ENCODE measurements at regions not wholly inside any gene's neighbourhood (a gene's known extent, or its start where the extent isn't known, plus 50 kb on each side); places are given as distances from the start of the nearest gene placed in this dataset.

- Histone ChIP-seq H3K9me2 (ENCODE audit: insufficient read depth) (no peaks in the 10 kb centered on the region), H3K79me2 (ENCODE audit: insufficient read depth, low read length) (no peaks in the 10 kb centered on the region), H3K4me1 (ENCODE audit: control insufficient read depth in 1 of 2, insufficient read depth in 2 of 2, low read length in 2 of 2) (no peaks in the 10 kb centered on the region), H3K9me3 (ENCODE audit: control insufficient read depth in 1 of 2, insufficient read depth in 1 of 2, low read depth in 1 of 2, low read length in 2 of 2) (no peaks in the 10 kb centered on the region), H3K4me2 (ENCODE audit: low read length) (no peak overlapping the region), H4K20me1 (ENCODE audit: insufficient read depth) (no peaks in the 10 kb centered on the region), H3K9ac (ENCODE audit: low read length) (no peak overlapping the region), H3K4me3 (replicated peaks in 1 of 2; ENCODE audit: low read depth in 1 of 2, low read length in 2 of 2) (no peak overlapping the region), H2AFZ (ENCODE audit: low read depth, low read length, poor library complexity, severe bottlenecking) (no peak overlapping the region), H3K27me3 (ENCODE audit: insufficient read depth, low read length) (peaks cover 50% of the 10 kb centered on the region), H3K36me3 (ENCODE audit: control insufficient read depth in 1 of 2, insufficient read depth in 2 of 2, low read length in 2 of 2) (no peaks in the 10 kb centered on the region), H3K27ac (ENCODE audit: low read depth, low read length) (no peak overlapping the region)
- no peak for DNase-seq (ENCODE audit: low read depth, low spot score)
- CTCF ChIA-PET = no interaction called here
- TF ChIP-seq POLR2A (IDR thresholded peaks at IDR 0.05; ENCODE audit: borderline replicate concordance, extremely low read depth, insufficient read depth, insufficient read length) (no peak), ELF1 (IDR thresholded peaks at IDR 0.05; ENCODE audit: borderline replicate concordance, low read depth) (no peak), EZH2phosphoT487 (IDR thresholded peaks at IDR 0.05; ENCODE audit: borderline replicate concordance) (no peak), FOSL1 (IDR thresholded peaks at IDR 0.05; ENCODE audit: low read depth) (no peak), CTCF (IDR thresholded peaks at IDR 0.05 in 2 of 3, conservative IDR thresholded peaks at IDR 0.05 in 1 of 3; ENCODE audit: borderline replicate concordance in 1 of 3, insufficient read depth in 1 of 3, low read depth in 2 of 3, low read length in 2 of 3) (no peak), CEBPB (IDR thresholded peaks at IDR 0.05; ENCODE audit: low read depth) (no peak), SIN3A (IDR thresholded peaks at IDR 0.05; ENCODE audit: low read depth) (no peak), CBX3 (IDR thresholded peaks at IDR 0.05; ENCODE audit: low read depth) (no peak), ZBTB33 (IDR thresholded peaks at IDR 0.05; ENCODE audit: extremely low read depth, insufficient replicate concordance, low read length) (no peak), JUND (IDR thresholded peaks at IDR 0.05) (no peak), POLR2AphosphoS5 (IDR thresholded peaks at IDR 0.05; ENCODE audit: low read depth, low read length) (no peak), REST (IDR thresholded peaks at IDR 0.05; ENCODE audit: low read depth) (no peak), TCF7L2 (IDR thresholded peaks at IDR 0.05; ENCODE audit: borderline replicate concordance, extremely low read depth, insufficient read depth, insufficient read length) (no peak), EZH2 (IDR thresholded peaks at IDR 0.05) (no peak), RAD21 (IDR thresholded peaks at IDR 0.05; ENCODE audit: low read depth) (no peak), EGR1 (IDR thresholded peaks at IDR 0.05; ENCODE audit: low read depth) (no peak), SP1 (IDR thresholded peaks at IDR 0.05; ENCODE audit: low read depth) (no peak), ZFX (IDR thresholded peaks at IDR 0.05) (no peak), MAX (IDR thresholded peaks at IDR 0.05) (no peak)
- RAD21 ChIA-PET (ENCODE audit: low non-redundant PET in 1 of 2, low total read pairs in 2 of 2, uncharacterized antibody in 2 of 2, unreplicated experiment in 2 of 2) = no interaction called here
- POLR2A ChIA-PET = no interaction called here
- intact Hi-C loops (cut with micrococcal nuclease) = no loop called here
- no peak for ATAC-seq
- BruUV-seq (replicated peaks) = no TSS peak
Observed at GRCh38 chr17:79487149-79487548, 123.7 kb downstream of the RBFOX3 start.
